SJSA1 (cell line): ENCODE measurements at regions not wholly inside any gene's neighbourhood (a gene's known extent, or its start where the extent isn't known, plus 50 kb on each side); places are given as distances from the start of the nearest gene placed in this dataset.
"Not testable (repeated sequence)": the region's sequence is repeated elsewhere in the genome, so short reads cannot be mapped to it uniquely, and the experiment has no call there.

Experiments
- DNase-seq, 2 experiments: peaks; one replicate each; pipeline ENCODE4 v3.0.0-alpha.2; 2015 to 2020; ENCODE audit warnings: low spot score in 2 of 2, low read depth in 1 of 2
- H3K27ac ChIP-seq: fragments of 250-450 bp; sonication (Bioruptor Pico); 2 replicates; pipeline ENCODE4 v1.5.1; 2020; ENCODE audit warnings: mild to moderate bottlenecking, moderate library complexity
- H3K27me3 ChIP-seq: fragments of 250-450 bp; sonication (Bioruptor Pico); replicated peaks from 2 replicates; pipeline ENCODE4 v1.5.1; 2020; ENCODE audit warnings: mild to moderate bottlenecking, moderate library complexity
- H3K36me3 ChIP-seq: fragments of 250-450 bp; sonication (Bioruptor Pico); 2 replicates; pipeline ENCODE4 v1.5.1; 2020; ENCODE audit warnings: mild to moderate bottlenecking
- H3K4me1 ChIP-seq: fragments of 250-450 bp; sonication (Bioruptor Pico); replicated peaks from 2 replicates; pipeline ENCODE4 v1.6.1; 2021; ENCODE audit warnings: mild to moderate bottlenecking
- H3K4me3 ChIP-seq: fragments of 250-450 bp; sonication (Bioruptor Pico); 2 replicates; pipeline ENCODE4 v1.5.1; 2020; ENCODE audit warnings: mild to moderate bottlenecking
- H3K9me3 ChIP-seq: fragments of 250-450 bp; sonication (Bioruptor Pico); replicated peaks from 2 replicates; pipeline ENCODE4 v1.5.1; 2020; ENCODE audit warnings: mild to moderate bottlenecking

DNA sequence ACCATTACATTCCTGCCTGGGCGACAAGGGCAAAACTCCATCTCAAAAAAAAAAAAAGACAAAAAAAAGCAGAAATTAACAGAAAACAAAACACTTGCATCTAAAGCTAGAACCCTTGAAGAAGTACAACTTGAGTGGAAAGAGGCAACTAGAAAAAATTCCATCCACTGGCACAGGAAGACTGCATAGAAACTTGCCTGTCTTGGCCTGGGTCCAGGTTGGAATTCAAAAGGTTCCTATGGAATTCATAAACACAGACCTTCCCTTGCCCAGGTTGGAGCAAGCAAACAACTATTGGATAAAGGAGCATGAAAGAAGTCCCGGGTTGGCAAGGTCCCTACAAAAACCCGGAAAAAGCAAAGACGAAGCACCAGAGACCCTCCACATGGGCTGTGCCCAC is 69.8 kb downstream of the CCDC71L start:
- H3K4me3 ChIP-seq: no peak overlapping the region
- H3K36me3 ChIP-seq: 0 out of 2 replicates have a peak, but pooled peaks cover 3% of the 10 kb centered on the region

GRCh38 chr7:106590209-106590816 is 70.6 kb downstream of the CCDC71L start:
- Histone ChIP-seq H3K4me1 (no peaks in the 10 kb centered on the region), H3K9me3 (no peaks in the 10 kb centered on the region), H3K27ac (no peak overlapping the region), H3K36me3 (0 out of 2 replicates have a peak, but pooled peaks cover 3% of the 10 kb centered on the region), H3K4me3 (no peak overlapping the region), H3K27me3 (no peaks in the 10 kb centered on the region)
- no peak for DNase-seq

More for the DNA sequence above, 69.8 kb downstream of the CCDC71L start:
- H3K9me3 ChIP-seq: no peaks in the 10 kb centered on the region
- no peaks in the 10 kb centered on the region for H3K4me1 ChIP-seq
- H3K27me3 ChIP-seq: no peaks in the 10 kb centered on the region
- no peak overlapping the region for H3K27ac ChIP-seq
- no peak for DNase-seq

DNA sequence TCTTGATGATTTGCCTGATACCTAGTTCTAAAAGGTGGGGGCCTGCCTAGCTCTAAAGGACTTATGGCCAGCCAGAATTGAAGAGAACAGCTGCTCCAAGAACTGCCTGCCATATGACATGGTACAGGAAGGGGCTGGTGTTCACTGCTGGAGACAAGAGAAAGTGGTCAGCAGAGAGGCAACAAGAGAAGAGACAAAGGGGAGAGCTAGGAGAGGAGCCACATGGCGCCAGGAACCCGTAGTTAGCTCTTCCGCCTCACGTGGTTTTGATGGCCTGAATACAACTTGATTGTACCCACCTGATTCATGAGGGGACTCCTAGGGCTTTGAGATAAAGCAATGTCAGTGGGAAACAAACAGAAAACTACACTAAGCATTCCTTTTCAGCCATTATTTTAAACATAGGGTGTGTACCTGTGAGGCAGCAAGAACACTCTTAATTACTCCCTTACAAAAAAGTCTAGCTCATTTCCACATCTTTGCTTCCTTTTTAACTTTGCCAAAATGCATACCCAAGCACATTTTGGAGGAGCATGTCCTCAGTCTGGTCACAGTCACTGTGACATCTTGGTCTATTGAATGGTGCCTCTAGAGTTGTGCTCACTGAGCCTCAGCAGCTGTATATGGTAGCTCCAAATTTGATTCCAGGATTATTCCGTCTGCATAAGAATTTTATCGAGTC is 71.6 kb downstream of the CCDC71L start:
- Histone ChIP-seq H3K27me3 (no peaks in the 10 kb centered on the region), H3K4me1 (no peaks in the 10 kb centered on the region), H3K9me3 (no peaks in the 10 kb centered on the region), H3K27ac (no peak overlapping the region), H3K4me3 (no peak overlapping the region), H3K36me3 (no peaks in the 10 kb centered on the region)
- no peak for DNase-seq

GRCh38 chr7:106588422-106589197 is 72.3 kb downstream of the CCDC71L start:
- H3K4me1 ChIP-seq: no peaks in the 10 kb centered on the region
- H3K9me3 ChIP-seq: no peaks in the 10 kb centered on the region
- no peaks in the 10 kb centered on the region for H3K27me3 ChIP-seq
- H3K36me3 ChIP-seq: no peaks in the 10 kb centered on the region
- no peak overlapping the region for H3K27ac ChIP-seq
- DNase-seq: no peak
- H3K4me3 ChIP-seq: no peak overlapping the region

DNA sequence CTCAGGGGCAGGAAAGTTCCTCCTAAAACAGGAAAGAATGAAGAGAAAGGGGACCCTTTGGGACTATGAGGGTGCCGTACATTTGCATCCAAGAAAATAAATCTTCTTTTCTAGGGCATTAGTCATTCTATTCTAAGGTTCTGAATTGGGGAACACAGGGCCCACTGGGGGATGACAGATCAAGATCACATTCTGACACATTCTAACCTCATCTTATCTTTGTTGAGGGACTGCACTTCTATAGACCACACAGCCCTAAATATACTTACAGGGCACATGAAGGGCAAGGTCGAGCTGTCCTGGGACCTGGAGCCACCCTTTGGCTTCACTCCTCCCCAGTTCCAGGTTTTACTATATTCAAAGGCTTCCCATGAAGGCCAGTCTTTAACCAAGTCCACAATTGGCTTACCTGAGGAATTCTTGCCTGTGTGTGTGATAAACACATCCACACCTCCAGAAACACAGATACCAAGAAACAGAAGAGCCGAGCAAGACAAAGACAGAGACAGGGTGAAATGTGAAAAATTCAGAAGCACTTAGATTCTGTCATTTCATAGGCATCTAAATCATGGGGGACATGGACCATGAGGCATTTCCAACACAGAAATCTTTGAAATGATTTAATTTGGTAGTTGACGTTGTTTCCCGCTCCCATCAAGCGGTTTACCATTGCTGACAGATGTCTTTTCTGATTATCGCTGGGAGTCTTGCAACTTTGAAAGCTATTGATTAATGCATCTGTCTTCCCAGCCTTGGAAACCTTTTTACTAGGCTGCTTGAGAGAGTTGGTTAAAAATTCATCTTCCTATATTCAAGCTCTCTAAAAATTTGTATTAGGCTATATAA is 75.8 kb downstream of the CCDC71L start:
- H3K4me3 ChIP-seq: no peak overlapping the region
- H3K9me3 ChIP-seq: no peaks in the 10 kb centered on the region
- no peaks in the 10 kb centered on the region; the same call in 1 of the 2 replicates for H3K36me3 ChIP-seq
- H3K27me3 ChIP-seq: no peaks in the 10 kb centered on the region
- H3K27ac ChIP-seq: no peak overlapping the region
- DNase-seq: no peak
- H3K4me1 ChIP-seq: no peaks in the 10 kb centered on the region

GRCh38 chr7:106583706-106584690 is 77.0 kb downstream of the CCDC71L start:
- Histone ChIP-seq H3K27me3 (no peaks in the 10 kb centered on the region), H3K4me1 (no peaks in the 10 kb centered on the region), H3K27ac (no peak overlapping the region), H3K36me3 (no peaks in the 10 kb centered on the region; the same call in 1 of the 2 replicates), H3K4me3 (no peak overlapping the region), H3K9me3 (no peaks in the 10 kb centered on the region)
- no peak for DNase-seq

- Histone ChIP-seq H3K27ac (no peak overlapping the region), H3K4me1 (no peaks in the 10 kb centered on the region), H3K27me3 (no peaks in the 10 kb centered on the region), H3K36me3 (no peaks in the 10 kb centered on the region; the same call in 1 of the 2 replicates), H3K9me3 (no peaks in the 10 kb centered on the region), H3K4me3 (no peak overlapping the region)
- DNase-seq: peak in 1 of 2 experiments; percentile 5
Observed at GRCh38 chr7:106583100-106583499, 77.9 kb downstream of the CCDC71L start.

DNA sequence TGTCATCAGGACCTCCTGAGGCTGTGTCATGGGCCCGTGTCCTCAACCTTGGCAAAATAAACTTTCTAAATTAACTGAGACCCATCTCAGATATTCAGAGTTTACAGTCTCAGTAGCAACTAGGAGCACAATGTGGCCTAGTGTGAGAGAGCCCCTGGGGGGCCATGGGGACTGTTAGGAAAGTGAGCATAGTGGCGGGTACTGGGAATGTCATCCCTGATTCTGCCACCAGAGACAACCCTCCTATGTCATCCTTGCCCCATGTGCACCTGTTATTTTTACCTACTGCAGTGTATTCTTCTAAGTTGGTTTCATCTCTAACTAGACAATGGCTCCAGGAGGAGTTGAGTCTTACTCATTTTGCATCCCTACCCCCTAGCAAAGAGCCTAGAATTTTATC is 78.6 kb downstream of the CCDC71L start:
- H3K27ac ChIP-seq: no peak overlapping the region
- DNase-seq: no peak

GRCh38 chr7:106579086-106579485 is 81.9 kb downstream of the CCDC71L start:
- not testable (repeated sequence) for H3K27me3 ChIP-seq, DNase-seq, H3K9me3 ChIP-seq, H3K36me3 ChIP-seq, H3K4me3 ChIP-seq, H3K27ac ChIP-seq, H3K4me1 ChIP-seq

More for the DNA sequence above, 78.6 kb downstream of the CCDC71L start:
- H3K4me1 ChIP-seq: no peaks in the 10 kb centered on the region
- H3K9me3 ChIP-seq: no peaks in the 10 kb centered on the region
- no peak overlapping the region for H3K4me3 ChIP-seq
- no peaks in the 10 kb centered on the region for H3K27me3 ChIP-seq
- H3K36me3 ChIP-seq: no peaks in the 10 kb centered on the region; the same call in none of the 2 replicates

DNA sequence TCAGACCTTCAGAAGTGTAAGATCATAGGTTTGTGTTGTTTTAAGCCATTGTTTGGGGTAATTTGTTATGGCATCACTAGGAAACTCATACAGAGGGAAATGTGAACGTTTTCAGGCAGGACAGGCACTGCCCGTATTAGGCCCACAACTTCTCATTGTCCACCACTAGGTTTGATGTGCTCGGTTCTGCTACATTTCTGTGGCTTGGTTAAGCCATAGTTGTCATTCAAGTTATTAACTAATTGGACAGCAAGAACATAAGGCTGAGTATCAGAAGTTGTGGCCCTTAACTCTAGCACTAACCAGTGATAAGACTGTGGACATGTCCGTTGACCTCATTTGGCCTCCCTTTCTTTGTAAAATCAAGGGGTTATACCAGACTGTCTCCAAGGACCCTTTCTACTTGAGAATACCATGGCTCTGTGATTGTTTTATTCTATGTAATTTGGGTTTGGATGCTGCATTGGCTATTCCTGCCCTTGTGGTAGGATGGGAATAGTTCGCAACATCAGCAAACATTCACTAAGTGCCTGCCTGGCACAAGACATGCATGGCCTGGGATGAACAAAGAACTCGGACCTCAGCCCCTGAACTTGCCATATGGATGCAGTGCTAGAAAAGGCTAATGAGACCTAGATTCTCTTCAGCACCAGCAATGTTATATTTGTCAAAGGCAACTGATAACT is 85.7 kb downstream of the CCDC71L start:
- Histone ChIP-seq H3K9me3 (no peaks in the 10 kb centered on the region), H3K4me3 (no peak overlapping the region), H3K27me3 (no peaks in the 10 kb centered on the region), H3K36me3 (peaks cover 14% of the 10 kb centered on the region), H3K27ac (no peak overlapping the region), H3K4me1 (peaks cover 5% of the 10 kb centered on the region; the same call in 1 of the 2 replicates)
- no peak for DNase-seq

- Histone ChIP-seq H3K9me3 (no peaks in the 10 kb centered on the region), H3K27ac (no peak overlapping the region)
- no peak for DNase-seq
Observed at GRCh38 chr7:106573738-106574137, 87.2 kb downstream of the CCDC71L start.

GRCh38 chr7:106573125-106573663 is 87.8 kb downstream of the CCDC71L start:
- Histone ChIP-seq H3K27ac (no peak overlapping the region), H3K4me3 (no peak overlapping the region), H3K27me3 (no peaks in the 10 kb centered on the region), H3K9me3 (no peaks in the 10 kb centered on the region), H3K36me3 (peaks cover 14% of the 10 kb centered on the region), H3K4me1 (peaks cover 5% of the 10 kb centered on the region; the same call in 1 of the 2 replicates)
- no peak for DNase-seq

More at GRCh38 chr7:106573738-106574137, 87.2 kb downstream of the CCDC71L start:
- Histone ChIP-seq H3K4me3 (no peak overlapping the region), H3K36me3 (peaks cover 14% of the 10 kb centered on the region), H3K4me1 (peaks cover 5% of the 10 kb centered on the region; the same call in 1 of the 2 replicates), H3K27me3 (no peaks in the 10 kb centered on the region)
